Lower lobe of right lung (tissue), 2 donors: ENCODE measurements at regions not wholly inside any gene's neighbourhood (a gene's known extent, or its start where the extent isn't known, plus 50 kb on each side); places are given as distances from the start of the nearest gene placed in this dataset.
"Not testable (repeated sequence)": the region's sequence is repeated elsewhere in the genome, so short reads cannot be mapped to it uniquely, and the experiment has no call there.

Experiments
- ATAC-seq, 2 donors: fragments of 200-7000 bp; cut with Tn5 transposase; one replicate each; pipeline ENCODE4 v1.9.1; 2020 to 2022; ENCODE audit warnings: mild to moderate bottlenecking in 2 of 2, moderate library complexity in 2 of 2
- DNase-seq: peaks from one replicate; pipeline ENCODE4 v3.0.0-alpha.2; 2020
- H3K27ac ChIP-seq: fragments of 200-600 bp; one replicate; pipeline ENCODE4 v1.8.0; 2022
- H3K27me3 ChIP-seq: fragments of 200-600 bp; one replicate; pipeline ENCODE4 v1.8.0; 2022; ENCODE audit warnings: low read depth
- H3K36me3 ChIP-seq: fragments of 200-600 bp; one replicate; pipeline ENCODE4 v1.8.0; 2022; ENCODE audit warnings: mild to moderate bottlenecking
- H3K4me1 ChIP-seq: fragments of 200-600 bp; one replicate; pipeline ENCODE4 v1.8.0; 2022
- H3K4me3 ChIP-seq: fragments of 200-600 bp; one replicate; pipeline ENCODE4 v1.8.0; 2022; ENCODE audit warnings: mild to moderate bottlenecking
- H3K9me3 ChIP-seq: fragments of 200-600 bp; one replicate; pipeline ENCODE4 v1.8.0; 2022
- CTCF ChIP-seq: fragments of 200-600 bp; IDR thresholded peaks from one replicate; pipeline ENCODE4 v1.8.0; 2022; ENCODE audit warnings: antibody characterized with exemption, mild to moderate bottlenecking
- intact Hi-C: fragments of 100-400 bp; cut with DNase I; formaldehyde crosslinking; loops from one replicate; pipeline ENCODE4 v1.11.0; 2022
- donor health status: DM: no; HTN: yes; CAD: no; lungs with severe emphysema.

GRCh38 chr2:234251326-234252271, 201.1 kb downstream of the SPP2 start:
- TF ChIP-seq CTCF, result no peak
- intact Hi-C loops, result no loop called here
- Histone ChIP-seq H3K4me1 (no peaks in the 10 kb centered on the region), H3K36me3 (no peaks in the 10 kb centered on the region), H3K27me3 (no peaks in the 10 kb centered on the region), H3K27ac (no peak overlapping the region), H3K9me3 (no peaks in the 10 kb centered on the region), H3K4me3 (no peak overlapping the region)
- ATAC-seq, result peak in 1 of 2 donors; percentile 42
- no peak for DNase-seq

DNA sequence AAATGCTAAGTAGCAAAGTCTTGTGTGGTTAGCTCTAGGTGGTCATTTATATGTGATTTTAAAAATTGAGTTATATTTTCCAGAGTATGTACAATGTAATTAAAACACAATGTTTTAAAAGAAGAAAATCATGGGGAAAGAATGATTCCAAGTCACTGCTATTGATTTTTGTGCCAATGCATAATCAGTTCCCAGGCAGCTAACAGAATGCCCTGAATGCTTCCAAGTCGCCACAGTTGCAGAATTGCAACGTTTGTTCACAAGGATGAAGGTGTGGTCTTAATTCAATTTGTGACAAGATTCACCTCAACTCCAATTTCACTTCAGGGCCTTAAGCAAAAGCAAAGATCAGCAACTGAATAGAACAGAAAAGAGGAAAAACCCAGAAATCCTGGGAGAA, 200.4 kb downstream of the SPP2 start:
- no peaks in the 10 kb centered on the region for H3K4me1 ChIP-seq
- intact Hi-C loops, result no loop called here
- DNase-seq (no peak), ATAC-seq (no peak)
- no peaks in the 10 kb centered on the region for H3K9me3 ChIP-seq
- H3K27me3 ChIP-seq, result no peaks in the 10 kb centered on the region
- no peak for TF ChIP-seq CTCF
- no peak overlapping the region for H3K27ac ChIP-seq
- no peak overlapping the region for H3K4me3 ChIP-seq
- H3K36me3 ChIP-seq, result no peaks in the 10 kb centered on the region

DNA sequence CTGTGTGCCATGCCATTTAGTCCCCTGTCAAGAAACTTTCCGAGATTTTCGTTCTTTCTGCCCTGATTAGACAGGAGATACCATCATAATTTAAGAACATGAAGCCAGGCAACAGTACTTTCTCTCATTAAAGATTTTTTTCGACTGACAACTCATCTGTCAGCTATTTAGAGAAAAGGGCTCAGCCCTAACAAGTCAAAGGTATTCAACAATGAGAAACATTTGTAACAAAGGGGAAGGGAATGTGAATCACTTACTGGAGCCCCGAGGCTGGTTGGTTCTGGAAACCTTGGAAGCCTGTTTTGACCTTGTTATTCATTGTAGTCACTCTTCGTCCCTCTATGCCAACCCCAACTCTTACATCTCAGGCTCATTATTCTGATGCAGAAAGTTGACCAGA, 199.4 kb downstream of the SPP2 start:
- Histone ChIP-seq H3K4me1 (no peaks in the 10 kb centered on the region), H3K27me3 (no peaks in the 10 kb centered on the region), H3K27ac (no peak overlapping the region), H3K4me3 (no peak overlapping the region), H3K36me3 (no peaks in the 10 kb centered on the region), H3K9me3 (no peaks in the 10 kb centered on the region)
- intact Hi-C loops, result no loop called here
- no peak for DNase-seq
- no peak for TF ChIP-seq CTCF
- ATAC-seq, result no peak

DNA sequence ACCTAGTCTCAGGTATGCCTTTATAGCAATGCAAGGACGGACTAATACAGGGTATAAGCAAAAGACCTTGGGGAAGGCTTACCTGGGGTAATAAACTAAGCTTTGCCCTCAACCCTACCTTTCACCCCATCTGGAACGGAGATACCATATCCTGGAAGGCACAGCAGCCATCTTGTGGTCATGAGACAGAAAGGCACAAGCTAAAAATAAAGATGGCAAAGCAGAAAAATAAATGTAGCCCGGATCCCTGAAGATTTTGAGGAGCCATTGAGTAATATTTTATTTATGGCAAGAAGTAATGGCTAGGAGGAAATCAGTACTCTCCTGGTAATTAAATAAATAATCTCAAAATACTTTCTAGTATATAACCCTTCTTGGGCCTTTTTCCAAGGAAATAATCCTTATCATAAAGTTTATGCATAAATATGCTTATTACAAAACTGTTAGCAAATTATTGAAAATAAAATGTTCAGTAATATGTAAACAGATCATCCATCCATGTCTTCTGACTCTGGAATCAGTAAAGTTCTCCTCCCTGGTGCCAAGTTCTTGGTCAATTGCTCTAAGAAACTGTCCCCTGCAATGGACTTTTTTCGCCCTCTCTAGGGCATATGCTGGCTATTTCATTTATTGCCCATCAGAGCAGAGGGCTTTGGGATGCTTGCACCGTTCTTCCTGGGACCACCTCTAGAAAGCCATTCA, 198.7 kb downstream of the SPP2 start:
- ATAC-seq, result no peak
- no peaks in the 10 kb centered on the region for H3K27me3 ChIP-seq
- no peak overlapping the region for H3K27ac ChIP-seq
- intact Hi-C loops, result no loop called here
- no peak for TF ChIP-seq CTCF
- H3K4me3 ChIP-seq, result no peak overlapping the region
- H3K4me1 ChIP-seq, result no peaks in the 10 kb centered on the region
- no peaks in the 10 kb centered on the region for H3K9me3 ChIP-seq
- H3K36me3 ChIP-seq, result no peaks in the 10 kb centered on the region
- no peak for DNase-seq

DNA sequence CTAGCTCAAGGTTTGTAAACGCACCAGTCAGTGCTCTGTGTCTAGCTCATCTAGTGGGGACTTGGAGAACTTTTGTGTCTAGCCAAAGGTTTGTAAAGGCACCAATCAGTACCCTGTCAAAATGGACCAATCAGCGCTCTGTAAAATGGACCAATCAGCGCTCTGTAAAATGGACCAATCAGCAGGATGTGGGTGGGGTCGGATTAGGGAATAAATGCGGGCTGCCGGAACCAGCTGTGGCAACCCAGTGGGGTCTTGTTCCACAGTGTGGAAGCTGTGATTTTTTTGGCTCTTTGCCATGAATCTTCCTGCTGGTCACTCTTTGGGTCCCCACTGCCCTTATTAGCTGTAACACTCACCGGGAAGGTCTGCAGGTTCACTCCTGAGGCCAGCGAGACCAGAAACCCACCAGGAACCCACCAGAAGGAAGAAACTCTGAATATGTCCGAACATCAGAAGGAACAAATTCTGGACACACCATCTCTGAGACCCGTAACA, 197.8 kb downstream of the SPP2 start:
- intact Hi-C loops, ATAC-seq, H3K9me3 ChIP-seq, DNase-seq, H3K27me3 ChIP-seq, H3K27ac ChIP-seq, H3K36me3 ChIP-seq, H3K4me1 ChIP-seq, H3K4me3 ChIP-seq: not testable (repeated sequence)
